A673 (cell line): ENCODE measurements at regions not wholly inside any gene's neighbourhood (a gene's known extent, or its start where the extent isn't known, plus 50 kb on each side); places are given as distances from the start of the nearest gene placed in this dataset.

Experiments
- BruUV-seq: library from RNA; stranded (reverse); fragments of 400-500 nt; replicated peaks from 2 replicates; lab custom pipeline; 2021; lab: Mats Ljungman, UMichigan
- CTCF ChIA-PET: fragments of 300-600 bp; sonication (Branson Sonifier 250); formaldehyde crosslinking; loops from one replicate; lab custom pipeline; 2022; ENCODE audit warnings: antibody characterized with exemption; lab: Charles Lee
- POLR2A ChIA-PET: fragments of 300-600 bp; sonication (Branson Sonifier 250); formaldehyde crosslinking; loops from one replicate; lab custom pipeline; 2022; ENCODE audit warnings: antibody characterized with exemption; ENCODE audit not compliant: low non-redundant PET; lab: Charles Lee
- DNase-seq: peaks from one replicate; pipeline ENCODE4 v3.0.0-alpha.2; 2015; ENCODE audit warnings: low spot score
- H3K27ac ChIP-seq: fragments of 200-600 bp; sonication (generic); 2 replicates; pipeline ENCODE4 v1.5.1; 2016; ENCODE audit warnings: mixed run types, low read depth, mild to moderate bottlenecking, mixed read lengths, antibody characterized with exemption, low read length; ENCODE audit not compliant: poor library complexity, severe bottlenecking
- H3K27me3 ChIP-seq: fragments of 200-600 bp; sonication (generic); replicated peaks from 2 replicates; pipeline ENCODE4 v1.6.1; 2017; ENCODE audit warnings: mixed run types, low read depth, mild to moderate bottlenecking, mixed read lengths, antibody characterized with exemption, low read length; ENCODE audit not compliant: insufficient read depth, poor library complexity
- H3K36me3 ChIP-seq: fragments of 200-600 bp; sonication (generic); 2 replicates; pipeline ENCODE4 v1.6.1; 2016; ENCODE audit warnings: mixed run types, mild to moderate bottlenecking, mixed read lengths, antibody characterized with exemption, low read length; ENCODE audit not compliant: insufficient read depth, poor library complexity, severe bottlenecking
- H3K4me1 ChIP-seq: fragments of 200-600 bp; sonication (generic); 2 replicates; pipeline ENCODE4 v1.6.1; 2017; ENCODE audit warnings: mixed run types, mild to moderate bottlenecking, mixed read lengths, antibody characterized with exemption, low read length; ENCODE audit not compliant: insufficient read depth, poor library complexity, severe bottlenecking
- H3K4me3 ChIP-seq: fragments of 200-600 bp; sonication (generic); 2 replicates; pipeline ENCODE4 v1.5.1; 2016; ENCODE audit warnings: low read depth, mixed run types, mild to moderate bottlenecking, mixed read lengths, low read length; ENCODE audit not compliant: poor library complexity, severe bottlenecking
- H3K9me3 ChIP-seq: fragments of 200-600 bp; sonication (generic); 2 replicates; pipeline ENCODE4 v1.6.1; 2016; ENCODE audit warnings: mixed run types, low read depth, mild to moderate bottlenecking, mixed read lengths, antibody characterized with exemption, low read length; ENCODE audit not compliant: poor library complexity, severe bottlenecking
- CTCF ChIP-seq: fragments of 300-800, 200-600 bp; sonication (generic); conservative IDR thresholded peaks from 2 replicates; pipeline ENCODE4 v1.5.1; 2017; ENCODE audit warnings: low read depth, mild to moderate bottlenecking, antibody characterized with exemption, low read length, moderate library complexity, mixed read lengths
- EZH2 ChIP-seq: fragments of 200-600 bp; sonication (generic); IDR thresholded peaks from 2 replicates; pipeline ENCODE4 v1.6.1; 2017; ENCODE audit warnings: borderline replicate concordance, low read depth, mild to moderate bottlenecking, mixed read lengths, antibody characterized with exemption, low read length; ENCODE audit not compliant: poor library complexity, severe bottlenecking
- intact Hi-C: fragments of 100-400 bp; cut with micrococcal nuclease; formaldehyde crosslinking; loops from one replicate; pipeline ENCODE4 v1.10.0; 2022; ENCODE audit not compliant: unreplicated experiment

GRCh38 chr16:66205287-66206231, 160.9 kb upstream of the CDH5 start:
- Histone ChIP-seq H3K27me3 (no peaks in the 10 kb centered on the region), H3K9me3 (no peaks in the 10 kb centered on the region), H3K27ac (peak overlapping the region; percentile 74), H3K4me3 (no peak overlapping the region), H3K4me1 (peaks cover 39% of the 10 kb centered on the region), H3K36me3 (no peaks in the 10 kb centered on the region)
- BruUV-seq = no TSS peak
- TF ChIP-seq EZH2 (no peak), CTCF (no peak)
- peak; percentile 66 for DNase-seq
- intact Hi-C loops = no loop called here
- ChIA-PET CTCF (interaction anchor here (0.6 kb wide), 1 partner anchor 201 kb away, joined by 5 read pairs; no protein-coding TSS in a partner anchor), POLR2A (interaction anchor here (0.6 kb wide), 1 partner anchor 44 kb away, joined by 3 read pairs; no protein-coding TSS in a partner anchor)

- POLR2A ChIA-PET = no interaction called here
- no peaks in the 10 kb centered on the region for H3K27me3 ChIP-seq
- CTCF ChIA-PET = no interaction called here
Observed at GRCh38 chr16:66204756-66205155, 161.7 kb upstream of the CDH5 start.

GRCh38 chr16:66203476-66203875, 163.0 kb upstream of the CDH5 start:
- no peak overlapping the region for H3K4me3 ChIP-seq
- ChIA-PET POLR2A (no interaction called here), CTCF (no interaction called here)
- no TSS peak for BruUV-seq
- no peaks in the 10 kb centered on the region for H3K27me3 ChIP-seq
- intact Hi-C loops = no loop called here
- H3K9me3 ChIP-seq = no peaks in the 10 kb centered on the region
- H3K4me1 ChIP-seq = peaks cover 39% of the 10 kb centered on the region
- no peaks in the 10 kb centered on the region for H3K36me3 ChIP-seq
- H3K27ac ChIP-seq = no peak overlapping the region
- TF ChIP-seq CTCF (no peak), EZH2 (no peak)
- no peak for DNase-seq

More at GRCh38 chr16:66204756-66205155, 161.7 kb upstream of the CDH5 start:
- Histone ChIP-seq H3K27ac (peak overlapping the region; percentile 74), H3K4me3 (no peak overlapping the region), H3K4me1 (peaks cover 39% of the 10 kb centered on the region), H3K36me3 (no peaks in the 10 kb centered on the region), H3K9me3 (no peaks in the 10 kb centered on the region)
- intact Hi-C loops = no loop called here
- TF ChIP-seq EZH2 (no peak), CTCF (no peak)
- DNase-seq = no peak
- BruUV-seq = no TSS peak
